Liver (tissue), 3 donors: ENCODE measurements at regions not wholly inside any gene's neighbourhood (a gene's known extent, or its start where the extent isn't known, plus 50 kb on each side); places are given as distances from the start of the nearest gene placed in this dataset.

ENCODE experiments used
- CTCF ChIP-seq: fragments of 150-350 bp; IDR thresholded peaks from 2 replicates; pipeline ENCODE4 v1.5.1; 2017; ENCODE audit warnings: improper control_type of control experiment, low read depth, low read length; ENCODE audit not compliant: missing input control
- EGR1 ChIP-seq, 2 donors: IDR thresholded peaks; 2 replicates each; pipeline ENCODE4 v1.6.1; 2016 to 2018; ENCODE audit warnings: antibody characterized with exemption in 2 of 2, low read depth in 2 of 2
- JUND ChIP-seq, 2 donors: IDR thresholded peaks; 2 replicates each; pipeline ENCODE4 v1.6.1; 2016; ENCODE audit warnings: antibody characterized with exemption in 2 of 2
- MAX ChIP-seq: IDR thresholded peaks from 2 replicates; pipeline ENCODE4 v1.6.1; 2016; ENCODE audit warnings: antibody characterized with exemption
- REST ChIP-seq: IDR thresholded peaks from 2 replicates; pipeline ENCODE4 v1.6.1; 2016; ENCODE audit warnings: antibody characterized with exemption, mild to moderate bottlenecking
- SP1 ChIP-seq: IDR thresholded peaks from 2 replicates; pipeline ENCODE4 v1.6.1; 2018; ENCODE audit warnings: antibody characterized with exemption, mild to moderate bottlenecking
- donor health status: healthy.
- donor health status: healthy.

- TF ChIP-seq CTCF (no peak), EGR1 (IDR thresholded peaks at IDR 0.05; ENCODE audit: low read depth in 2 of 2) (no peak), SP1 (no peak), MAX (no peak), REST (no peak), JUND (IDR thresholded peaks at IDR 0.05) (no peak)
Observed at GRCh38 chr6:50986319-50986718, 167.6 kb downstream of the TFAP2B start.
